K562 (cell line): ENCODE measurements at regions not wholly inside any gene's neighbourhood (a gene's known extent, or its start where the extent isn't known, plus 50 kb on each side); places are given as distances from the start of the nearest gene placed in this dataset.

Experiments
- ATAC-seq: fragments of 200-7000 bp; cut with Tn5 transposase; 3 replicates; pipeline ENCODE4 v1.9.1; 2020; ENCODE audit warnings: moderate library complexity
- BruUV-seq: library from RNA; stranded (reverse); fragments of 400-500 nt; replicated peaks from 2 replicates; lab custom pipeline; 2021; lab: Mats Ljungman, UMichigan
- CTCF ChIA-PET: fragments of 300-600 bp; formaldehyde crosslinking; extraction: SDS; loops from one replicate; lab custom pipeline; 2021; ENCODE audit warnings: low intra/inter-chr PET ratio; lab: Yijun Ruan, JAX
- POLR2A ChIA-PET: fragments of 300-600, 350-650 bp; sonication (Branson Sonifier 250); formaldehyde crosslinking; extraction: SDS; loops from one replicate; lab custom pipeline; 2021; ENCODE audit warnings: antibody characterized with exemption, inconsistent platforms; lab: Yijun Ruan, JAX
- DNase-seq, 4 experiments: peaks; one replicate each; pipeline versions ENCODE4 v3.0.0 to v3.0.0-alpha.2; 2011 to 2018; ENCODE audit warnings: low spot score in 3 of 4, mixed read lengths in 3 of 4; ENCODE audit errors: extremely low read depth in 1 of 4
- FAIRE-seq: peaks from 2 replicates; lab custom pipeline; 2011; peaks lifted over from hg19 to GRCh38; lab: Jason Lieb, UNC
- H2AFZ ChIP-seq: 2 replicates; pipeline ENCODE4 v1.6.0; 2011; ENCODE audit warnings: low read depth, low read length, control low read depth, inconsistent platforms
- H3K27ac ChIP-seq: fragments of 200-600 bp; 3 replicates; pipeline ENCODE4 v1.8.0; 2011; ENCODE audit warnings: low read depth, mild to moderate bottlenecking, control low read depth, inconsistent platforms, low read length, moderate library complexity, mixed read lengths; ENCODE audit errors: extremely low read depth
- H3K27me3 ChIP-seq, 2 experiments: fragments of 300-600 bp in 1 of 2; 2 replicates in 1 of 2; 3 replicates in 1 of 2; pipeline versions ENCODE4 v1.6.0 to v1.8.0; 2011; ENCODE audit warnings: inconsistent platforms in 2 of 2, low read length in 2 of 2, mild to moderate bottlenecking in 1 of 2, mixed read lengths in 1 of 2, moderate library complexity in 1 of 2; ENCODE audit not compliant: control insufficient read depth in 2 of 2, insufficient read depth in 2 of 2
- H3K36me3 ChIP-seq: fragments of 300-600 bp; 3 replicates; pipeline ENCODE4 v1.8.0; 2011; ENCODE audit warnings: mild to moderate bottlenecking, low read length, inconsistent platforms; ENCODE audit not compliant: control insufficient read depth, insufficient read depth
- H3K4me1 ChIP-seq, 2 experiments: fragments of 200-600 bp in 1 of 2; replicated peaks in 1 of 2; 2 replicates in 1 of 2; 3 replicates in 1 of 2; pipeline versions ENCODE4 v1.5.1 to v1.8.0; 2011; ENCODE audit warnings: inconsistent platforms in 2 of 2, low read length in 2 of 2, mild to moderate bottlenecking in 1 of 2, mixed read lengths in 1 of 2, moderate library complexity in 1 of 2; ENCODE audit not compliant: control insufficient read depth in 2 of 2, insufficient read depth in 2 of 2
- H3K4me2 ChIP-seq: 2 replicates; pipeline ENCODE4 v1.6.1; 2011; ENCODE audit warnings: low read length, control low read depth, inconsistent platforms, mixed read lengths; ENCODE audit not compliant: insufficient read depth
- H3K4me3 ChIP-seq: fragments of 200-600 bp; sonication (generic), shearing (Covaris generic); 2 replicates; pipeline ENCODE4 v1.5.1; 2016; ENCODE audit warnings: control low read depth, inconsistent platforms
- H3K79me2 ChIP-seq: fragments of 200-600 bp; 3 replicates; pipeline ENCODE4 v1.8.0; 2011; ENCODE audit warnings: low read length, inconsistent platforms; ENCODE audit not compliant: control insufficient read depth, insufficient read depth
- H3K9ac ChIP-seq, 2 experiments: 2 replicates each; pipeline versions ENCODE4 v1.6.0 to v1.6.1; 2011; ENCODE audit warnings: low read depth in 2 of 2, low read length in 2 of 2, control low read depth in 1 of 2, inconsistent platforms in 1 of 2, mild to moderate bottlenecking in 1 of 2, mixed read lengths in 1 of 2; ENCODE audit not compliant: insufficient read depth in 1 of 2
- H3K9me1 ChIP-seq: one replicate; pipeline ENCODE4 v1.6.0; 2011; ENCODE audit warnings: inconsistent platforms, mild to moderate bottlenecking, low read length, moderate library complexity; ENCODE audit not compliant: control insufficient read depth, insufficient read depth
- H3K9me3 ChIP-seq: replicated peaks from 2 replicates; pipeline ENCODE4 v1.5.1; 2011; ENCODE audit warnings: low read depth, low read length, inconsistent platforms; ENCODE audit not compliant: control insufficient read depth, insufficient read depth
- H4K20me1 ChIP-seq: replicated peaks from 2 replicates; pipeline ENCODE4 v1.6.1; 2011; ENCODE audit warnings: low read length, inconsistent platforms, mixed read lengths; ENCODE audit not compliant: control insufficient read depth, insufficient read depth
- SAFB ChIP-seq: fragments of 200-400 bp; formaldehyde crosslinking; IDR thresholded peaks from 2 replicates; pipeline ENCODE4 v1.6.1; 2017; ENCODE audit warnings: low read depth, low read length, borderline replicate concordance
- WGBS: fragments of 100-300 bp; shearing (Covaris generic); methylation state at CpG from one replicate; pipeline ENCODE4 v1.1.6; 2016; ENCODE audit warnings: low coverage, mixed read lengths; ENCODE audit not compliant: insufficient coverage; ENCODE audit errors: missing lambda C conversion rate; 5-methylcytosine and 5-hydroxymethylcytosine counted together
- in situ Hi-C: fragments of 300-500 bp; cut with MboI; formaldehyde crosslinking; loops from 4 replicates; pipeline ENCODE4 v1.15.0; 2018; ENCODE audit warnings: inconsistent platforms, mixed read lengths
- intact Hi-C: fragments of 100-400 bp; cut with micrococcal nuclease; formaldehyde crosslinking; loops from 2 replicates; pipeline ENCODE4 v1.14.2; 2022
- TF ChIP-seq, protein P1 (sequence below): sonication (generic); formaldehyde crosslinking; IDR thresholded peaks from 2 replicates; pipeline ENCODE4 v1.8.1; 2023; ENCODE audit warnings: mild to moderate bottlenecking, missing genetic modification reagents
- TF ChIP-seq, protein P2 (sequence below): fragments of 450-650 bp; IDR thresholded peaks from 2 replicates; pipeline ENCODE4 v1.6.1; 2018; ENCODE audit warnings: mild to moderate bottlenecking, low read depth; ENCODE audit not compliant: partially characterized antibody

DNA sequence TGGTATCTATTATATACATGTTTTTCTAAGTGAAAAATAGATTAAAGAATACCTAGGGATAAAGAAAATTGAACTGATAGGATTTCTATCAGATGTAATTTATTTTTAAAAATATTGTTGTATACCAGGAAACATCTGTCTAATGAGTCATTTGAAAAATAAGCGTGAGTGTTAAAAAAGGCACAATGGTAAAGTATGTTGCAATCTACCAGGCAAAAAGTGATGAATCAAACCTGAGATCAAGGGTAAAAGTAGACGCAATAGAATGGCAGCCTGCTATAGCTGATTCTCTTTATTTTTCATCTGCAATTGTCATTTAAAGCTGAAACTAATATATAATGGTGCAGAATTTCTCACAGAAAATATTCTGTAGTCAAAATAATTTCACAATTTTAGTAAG is 1119.6 kb downstream of the PCDH18 start (continued):
- TF ChIP-seq, protein P1, sequence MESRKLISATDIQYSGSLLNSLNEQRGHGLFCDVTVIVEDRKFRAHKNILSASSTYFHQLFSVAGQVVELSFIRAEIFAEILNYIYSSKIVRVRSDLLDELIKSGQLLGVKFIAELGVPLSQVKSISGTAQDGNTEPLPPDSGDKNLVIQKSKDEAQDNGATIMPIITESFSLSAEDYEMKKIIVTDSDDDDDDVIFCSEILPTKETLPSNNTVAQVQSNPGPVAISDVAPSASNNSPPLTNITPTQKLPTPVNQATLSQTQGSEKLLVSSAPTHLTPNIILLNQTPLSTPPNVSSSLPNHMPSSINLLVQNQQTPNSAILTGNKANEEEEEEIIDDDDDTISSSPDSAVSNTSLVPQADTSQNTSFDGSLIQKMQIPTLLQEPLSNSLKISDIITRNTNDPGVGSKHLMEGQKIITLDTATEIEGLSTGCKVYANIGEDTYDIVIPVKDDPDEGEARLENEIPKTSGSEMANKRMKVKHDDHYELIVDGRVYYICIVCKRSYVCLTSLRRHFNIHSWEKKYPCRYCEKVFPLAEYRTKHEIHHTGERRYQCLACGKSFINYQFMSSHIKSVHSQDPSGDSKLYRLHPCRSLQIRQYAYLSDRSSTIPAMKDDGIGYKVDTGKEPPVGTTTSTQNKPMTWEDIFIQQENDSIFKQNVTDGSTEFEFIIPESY = no peak
- TF ChIP-seq, protein P2, sequence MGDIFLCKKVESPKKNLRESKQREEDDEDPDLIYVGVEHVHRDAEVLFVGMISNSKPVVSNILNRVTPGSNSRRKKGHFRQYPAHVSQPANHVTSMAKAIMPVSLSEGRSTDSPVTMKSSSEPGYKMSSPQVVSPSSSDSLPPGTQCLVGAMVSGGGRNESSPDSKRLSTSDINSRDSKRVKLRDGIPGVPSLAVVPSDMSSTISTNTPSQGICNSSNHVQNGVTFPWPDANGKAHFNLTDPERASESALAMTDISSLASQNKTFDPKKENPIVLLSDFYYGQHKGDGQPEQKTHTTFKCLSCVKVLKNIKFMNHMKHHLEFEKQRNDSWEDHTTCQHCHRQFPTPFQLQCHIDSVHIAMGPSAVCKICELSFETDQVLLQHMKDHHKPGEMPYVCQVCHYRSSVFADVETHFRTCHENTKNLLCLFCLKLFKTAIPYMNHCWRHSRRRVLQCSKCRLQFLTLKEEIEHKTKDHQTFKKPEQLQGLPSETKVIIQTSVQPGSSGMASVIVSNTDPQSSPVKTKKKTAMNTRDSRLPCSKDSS = no peak

DNA sequence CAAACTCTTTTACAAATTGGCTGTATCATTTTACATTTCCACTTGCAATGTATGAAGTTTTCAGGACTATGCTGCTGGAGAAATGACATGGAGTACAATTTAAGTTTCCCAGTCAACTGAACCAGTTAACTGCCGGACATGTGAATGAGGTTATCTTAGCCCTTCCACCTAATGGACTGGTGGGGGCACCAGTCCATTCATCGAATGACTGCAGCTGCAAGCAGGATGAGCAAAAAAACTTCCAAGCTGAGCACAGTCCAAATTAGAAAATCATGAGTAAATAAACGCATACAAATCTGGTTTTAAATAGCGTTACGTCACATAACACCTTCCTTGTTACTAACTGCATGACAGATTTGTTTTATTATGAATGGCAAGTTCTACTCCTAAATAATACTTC is 1131.5 kb downstream of the PCDH18 start:
- H3K4me2 ChIP-seq = no peak overlapping the region
- H2AFZ ChIP-seq = no peak overlapping the region
- DNase-seq = no peak
- no peaks in the 10 kb centered on the region for H3K36me3 ChIP-seq
- no peaks in the 10 kb centered on the region for H3K27me3 ChIP-seq
- intact Hi-C loops = no loop called here
- no peaks in the 10 kb centered on the region for H3K79me2 ChIP-seq
- H4K20me1 ChIP-seq = no peaks in the 10 kb centered on the region
- BruUV-seq = no TSS peak
- no peak for FAIRE-seq
- TF ChIP-seq, protein P2 = no peak
- TF ChIP-seq SAFB = no peak
- TF ChIP-seq, all 486 proteins: peak for 0
- H3K27ac ChIP-seq = no peak overlapping the region
- H3K9me3 ChIP-seq = no peaks in the 10 kb centered on the region; the same call in 1 of the 2 replicates
- CTCF ChIA-PET = no interaction called here
- H3K9ac ChIP-seq = no peak overlapping the region
- H3K4me1 ChIP-seq = no peaks in the 10 kb centered on the region
- 2% methylated on average over 5 of the region's 5 CpGs for WGBS
- H3K9me1 ChIP-seq = no peaks in the 10 kb centered on the region
- H3K4me3 ChIP-seq = no peak overlapping the region
- in situ Hi-C loops = no loop called here
- no peak for ATAC-seq
- POLR2A ChIA-PET = no interaction called here
